Psoas muscle (tissue), 7 donors: ENCODE measurements at regions not wholly inside any gene's neighbourhood (a gene's known extent, or its start where the extent isn't known, plus 50 kb on each side); places are given as distances from the start of the nearest gene placed in this dataset.

ENCODE experiments used
- ATAC-seq, 4 donors: fragments of 200-7000 bp; cut with Tn5 transposase; one replicate each; pipeline ENCODE4 v1.9.1; 2020; ENCODE audit warnings: moderate library complexity in 3 of 4, mild to moderate bottlenecking in 2 of 4
- DNase-seq, 2 donors: peaks; one replicate each; pipeline ENCODE4 v3.0.0-alpha.2; 2020
- H3K27ac ChIP-seq: fragments of 200-600 bp; one replicate; pipeline ENCODE4 v1.8.0; 2022
- H3K27me3 ChIP-seq, 3 donors: fragments of 200-600 bp in 1 of 3; one replicate each; pipeline versions ENCODE4 v1.6.1 to v1.8.0; 2013 to 2022; ENCODE audit warnings: low read length in 2 of 3, mild to moderate bottlenecking in 2 of 3, moderate library complexity in 1 of 3; ENCODE audit not compliant: insufficient read depth in 3 of 3
- H3K36me3 ChIP-seq, 2 donors: fragments of 200-600 bp in 1 of 2; one replicate each; pipeline versions ENCODE4 v1.6.1 to v1.8.0; 2013 to 2022; ENCODE audit warnings: low read depth in 1 of 2, mild to moderate bottlenecking in 1 of 2, moderate library complexity in 1 of 2; ENCODE audit not compliant: insufficient read depth in 1 of 2
- H3K4me1 ChIP-seq: fragments of 200-600 bp; one replicate; pipeline ENCODE4 v1.8.0; 2022
- H3K4me3 ChIP-seq: fragments of 200-600 bp; one replicate; pipeline ENCODE4 v1.8.0; 2022; ENCODE audit warnings: mild to moderate bottlenecking
- H3K9me3 ChIP-seq: fragments of 200-600 bp; one replicate; pipeline ENCODE4 v1.8.0; 2022
- WGBS, 3 donors: extraction: QIAGEN DNeasy Blood & Tissue Kit; methylation state at CpG; one replicate each; pipeline versions ENCODE4 v1.1.6 to v1.1.7; 2013; 5-methylcytosine and 5-hydroxymethylcytosine counted together
- intact Hi-C, 2 donors: fragments of 100-400 bp; cut with DNase I; formaldehyde crosslinking; loops; one replicate each; pipeline versions ENCODE4 v1.11.0 to v1.14.2; 2022
- TF ChIP-seq, protein P1 (sequence below): fragments of 200-600 bp; IDR thresholded peaks from one replicate; pipeline ENCODE4 v1.8.0; 2022; ENCODE audit warnings: antibody characterized with exemption
- donor health status: healthy with polysubstance abuse.
- donor health status: DM: no; HTN: no; CAD: no; lungs with moderate emphysema.
- donor health status: Bipolar disorder and iron deficiency.
- donor health status: healthy.
- donor health status: DM: yes; HTN: yes; CAD: no.
- donor health status: DM: no; HTN: no; CAD: no.
- donor health status: DM: yes; HTN: yes; CAD: no.

DNA sequence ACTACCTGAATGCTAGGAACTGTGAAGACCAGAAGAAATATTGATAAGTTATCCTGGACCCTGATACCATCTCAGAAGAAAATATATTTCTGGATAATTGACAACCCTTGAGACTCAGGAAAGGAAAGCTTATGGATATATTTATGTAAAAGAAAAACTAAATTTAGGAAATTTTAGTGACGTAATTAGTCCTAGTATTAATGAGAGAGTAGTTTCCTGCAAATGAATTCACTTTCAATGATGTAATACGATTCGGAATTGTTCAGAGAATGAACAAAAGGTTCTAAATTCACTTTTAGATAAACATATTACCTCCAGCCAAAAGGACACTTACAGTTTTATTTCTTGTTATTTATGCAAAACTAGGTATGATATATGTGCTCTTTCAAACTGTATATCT is 1120.1 kb upstream of the NCAM2 start:
- Histone ChIP-seq H3K36me3 (no peaks in the 10 kb centered on the region), H3K27me3 (no peaks in the 10 kb centered on the region), H3K27ac (no peak overlapping the region), H3K9me3 (peaks cover 6% of the 10 kb centered on the region), H3K4me1 (no peaks in the 10 kb centered on the region), H3K4me3 (no peak overlapping the region)
- TF ChIP-seq, protein P1, sequence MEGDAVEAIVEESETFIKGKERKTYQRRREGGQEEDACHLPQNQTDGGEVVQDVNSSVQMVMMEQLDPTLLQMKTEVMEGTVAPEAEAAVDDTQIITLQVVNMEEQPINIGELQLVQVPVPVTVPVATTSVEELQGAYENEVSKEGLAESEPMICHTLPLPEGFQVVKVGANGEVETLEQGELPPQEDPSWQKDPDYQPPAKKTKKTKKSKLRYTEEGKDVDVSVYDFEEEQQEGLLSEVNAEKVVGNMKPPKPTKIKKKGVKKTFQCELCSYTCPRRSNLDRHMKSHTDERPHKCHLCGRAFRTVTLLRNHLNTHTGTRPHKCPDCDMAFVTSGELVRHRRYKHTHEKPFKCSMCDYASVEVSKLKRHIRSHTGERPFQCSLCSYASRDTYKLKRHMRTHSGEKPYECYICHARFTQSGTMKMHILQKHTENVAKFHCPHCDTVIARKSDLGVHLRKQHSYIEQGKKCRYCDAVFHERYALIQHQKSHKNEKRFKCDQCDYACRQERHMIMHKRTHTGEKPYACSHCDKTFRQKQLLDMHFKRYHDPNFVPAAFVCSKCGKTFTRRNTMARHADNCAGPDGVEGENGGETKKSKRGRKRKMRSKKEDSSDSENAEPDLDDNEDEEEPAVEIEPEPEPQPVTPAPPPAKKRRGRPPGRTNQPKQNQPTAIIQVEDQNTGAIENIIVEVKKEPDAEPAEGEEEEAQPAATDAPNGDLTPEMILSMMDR = no peak
- 87 to 93% (median 90%) methylated on average over 3 of the region's 3 CpGs for WGBS, 3 donors
- ATAC-seq (no peak), DNase-seq (no peak)
- intact Hi-C loops = no loop called here

- 94 to 97% (median 96%) methylated on average over 11 of the region's 11 CpGs for WGBS, 3 donors
- Histone ChIP-seq H3K4me3 (no peak overlapping the region), H3K4me1 (no peaks in the 10 kb centered on the region), H3K27me3 (no peaks in the 10 kb centered on the region), H3K36me3 (no peaks in the 10 kb centered on the region), H3K9me3 (no peaks in the 10 kb centered on the region), H3K27ac (no peak overlapping the region)
- TF ChIP-seq, protein P1 = no peak
- DNase-seq (no peak), ATAC-seq (no peak)
- intact Hi-C loops = no loop called here
These were observed 1098.6 kb upstream of the NCAM2 start for GRCh38 chr21:19899645-19900044.

- Histone ChIP-seq H3K36me3 (no peaks in the 10 kb centered on the region), H3K4me3 (no peak overlapping the region), H3K27ac (no peak overlapping the region), H3K4me1 (no peaks in the 10 kb centered on the region), H3K27me3 (no peaks in the 10 kb centered on the region), H3K9me3 (no peaks in the 10 kb centered on the region)
- intact Hi-C loops = no loop called here
- DNase-seq = no peak
- WGBS, 3 donors = 91 to 97% (median 95%) methylated on average over 10 of the region's 10 CpGs
- ATAC-seq = no peak
- TF ChIP-seq, protein P1 = no peak
These were observed 1098.1 kb upstream of the NCAM2 start for GRCh38 chr21:19900149-19900548.

GRCh38 chr21:19908390-19908789 is 1089.8 kb upstream of the NCAM2 start:
- Histone ChIP-seq H3K9me3 (no peaks in the 10 kb centered on the region), H3K4me3 (no peak overlapping the region), H3K36me3 (no peaks in the 10 kb centered on the region), H3K27ac (no peak overlapping the region), H3K4me1 (no peaks in the 10 kb centered on the region), H3K27me3 (no peaks in the 10 kb centered on the region)
- no peak for ATAC-seq
- 33 to 34% (median 34%) methylated on average over 1 of the region's 1 CpG for WGBS, 3 donors
- intact Hi-C loops = no loop called here
- TF ChIP-seq, protein P1 = no peak
- DNase-seq = no peak

DNA sequence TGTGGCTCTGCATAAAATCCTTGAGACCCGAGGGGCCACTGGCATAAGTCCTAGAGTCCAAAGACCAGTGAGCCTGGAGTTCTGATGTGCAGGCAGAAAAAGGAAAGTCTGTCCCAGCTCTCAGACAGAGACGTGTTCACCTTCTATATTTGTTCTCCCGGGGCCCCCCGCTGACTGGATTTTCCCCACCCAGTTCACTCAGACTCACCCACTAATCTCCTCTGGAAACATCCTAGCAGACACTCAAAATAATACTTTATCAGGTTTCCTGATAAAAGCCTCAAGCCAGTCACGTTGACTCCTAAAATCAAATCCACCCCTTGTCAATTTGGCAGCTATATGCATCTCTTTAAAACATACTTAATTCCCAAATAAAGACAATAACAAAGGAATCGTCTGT is 1084.2 kb upstream of the NCAM2 start:
- H3K36me3 ChIP-seq = no peaks in the 10 kb centered on the region
- intact Hi-C loops = no loop called here
- no peaks in the 10 kb centered on the region for H3K4me1 ChIP-seq
- H3K27me3 ChIP-seq = no peaks in the 10 kb centered on the region
- 66 to 71% (median 66%) methylated on average over 6 of the region's 6 CpGs for WGBS, 3 donors
- no peak overlapping the region for H3K27ac ChIP-seq
- DNase-seq = no peak
- no peak overlapping the region for H3K4me3 ChIP-seq
- ATAC-seq = no peak
- TF ChIP-seq, protein P1 = no peak
- no peaks in the 10 kb centered on the region for H3K9me3 ChIP-seq
